HCT116 (cell line): ENCODE measurements at regions not wholly inside any gene's neighbourhood (a gene's known extent, or its start where the extent isn't known, plus 50 kb on each side); places are given as distances from the start of the nearest gene placed in this dataset.

ENCODE experiments used
- ATF3 ChIP-seq: IDR thresholded peaks from 2 replicates; pipeline ENCODE4 v1.6.1; 2012
- CEBPB ChIP-seq: IDR thresholded peaks from 2 replicates; pipeline ENCODE4 v1.6.1; 2012; ENCODE audit warnings: low read depth
- CTCF ChIP-seq, 3 experiments: fragments of 200-600 bp in 1 of 3; sonication (generic) in 1 of 3; IDR thresholded peaks in 2 of 3; conservative IDR thresholded peaks in 1 of 3; 2 replicates each; pipeline ENCODE4 v1.5.1; 2012 to 2017; ENCODE audit warnings: low read depth in 2 of 3, low read length in 2 of 3, antibody characterized with exemption in 1 of 3, borderline replicate concordance in 1 of 3, control low read depth in 1 of 3, mild to moderate bottlenecking in 1 of 3, mixed read lengths in 1 of 3, mixed run types in 1 of 3, moderate library complexity in 1 of 3; ENCODE audit not compliant: insufficient read depth in 1 of 3
- EZH2phosphoT487 ChIP-seq: fragments of 200-600 bp; IDR thresholded peaks from 2 replicates; pipeline ENCODE4 v1.6.1; 2018; ENCODE audit warnings: antibody characterized with exemption, borderline replicate concordance
- MAX ChIP-seq: IDR thresholded peaks from 2 replicates; pipeline ENCODE4 v1.6.1; 2012
- POLR2AphosphoS5 ChIP-seq: IDR thresholded peaks from 2 replicates; pipeline ENCODE4 v1.6.1; 2011; ENCODE audit warnings: mild to moderate bottlenecking, low read depth, low read length, moderate library complexity
- RAD21 ChIP-seq: IDR thresholded peaks from 2 replicates; pipeline ENCODE4 v1.6.1; 2012; ENCODE audit warnings: low read depth, mild to moderate bottlenecking
- SIN3A ChIP-seq: IDR thresholded peaks from 2 replicates; pipeline ENCODE4 v1.6.1; 2012; ENCODE audit warnings: low read depth
- SP1 ChIP-seq: IDR thresholded peaks from 2 replicates; pipeline ENCODE4 v1.6.1; 2012; ENCODE audit warnings: low read depth
- TCF7L2 ChIP-seq: IDR thresholded peaks from 2 replicates; pipeline ENCODE4 v1.7.0; 2011; ENCODE audit warnings: borderline replicate concordance, inconsistent platforms; ENCODE audit not compliant: insufficient read depth, insufficient read length; ENCODE audit errors: extremely low read depth

GRCh38 chr5:50501491-50502228, 60.6 kb upstream of the EMB start:
- TF ChIP-seq CTCF (IDR thresholded peaks at IDR 0.05 in 2 of 3, conservative IDR thresholded peaks at IDR 0.05 in 1 of 3; ENCODE audit: borderline replicate concordance in 1 of 3, insufficient read depth in 1 of 3, low read depth in 2 of 3, low read length in 2 of 3) (no peak), TCF7L2 (no peak), ATF3 (no peak), SIN3A (no peak), RAD21 (no peak), POLR2AphosphoS5 (no peak), CEBPB (no peak), EZH2phosphoT487 (no peak), MAX (no peak), SP1 (no peak)
